Epithelial cell of proximal tubule (primary cell): ENCODE measurements at regions not wholly inside any gene's neighbourhood (a gene's known extent, or its start where the extent isn't known, plus 50 kb on each side); places are given as distances from the start of the nearest gene placed in this dataset.

Source experiments
- DNase-seq: peaks from one replicate; pipeline ENCODE4 v3.0.0-alpha.2; 2011; ENCODE audit warnings: low read depth
- H3K4me3 ChIP-seq: 2 replicates; pipeline ENCODE4 v1.5.1; 2011; ENCODE audit warnings: low read depth, mild to moderate bottlenecking, low read length
- CTCF ChIP-seq: conservative IDR thresholded peaks from 2 replicates; pipeline ENCODE4 v1.5.1; 2012; ENCODE audit warnings: low read depth, mild to moderate bottlenecking, low read length

- TF ChIP-seq CTCF: no peak
- no peak for DNase-seq
- no peak overlapping the region for H3K4me3 ChIP-seq
These were observed 77.2 kb downstream of the MDH1 start for GRCh38 chr2:63665846-63666475.

GRCh38 chr2:63667132-63667700 lies 78.5 kb downstream of the MDH1 start:
- TF ChIP-seq CTCF: no peak
- DNase-seq: no peak
- no peak overlapping the region for H3K4me3 ChIP-seq

- no peak for TF ChIP-seq CTCF
- DNase-seq: no peak
- H3K4me3 ChIP-seq: no peak overlapping the region
These were observed 79.2 kb downstream of the MDH1 start for GRCh38 chr2:63668000-63668399.

GRCh38 chr2:63668466-63668865 lies 79.7 kb downstream of the MDH1 start:
- no peak overlapping the region for H3K4me3 ChIP-seq
- TF ChIP-seq CTCF: no peak
- no peak for DNase-seq

- DNase-seq: no peak
- TF ChIP-seq CTCF: no peak
- H3K4me3 ChIP-seq: no peak overlapping the region
These were observed 80.8 kb downstream of the MDH1 start for GRCh38 chr2:63669596-63669995.

- no peak for TF ChIP-seq CTCF
- no peak for DNase-seq
- H3K4me3 ChIP-seq: no peak overlapping the region
These were observed 85.2 kb downstream of the MDH1 start for GRCh38 chr2:63673865-63674533.
